Ishikawa (cell line): ENCODE measurements at regions not wholly inside any gene's neighbourhood (a gene's known extent, or its start where the extent isn't known, plus 50 kb on each side); places are given as distances from the start of the nearest gene placed in this dataset.

Experiments used
- CEBPB ChIP-seq: IDR thresholded peaks from 2 replicates; pipeline ENCODE4 v1.6.1; 2012
- CREB1 ChIP-seq: IDR thresholded peaks from 2 replicates; pipeline ENCODE4 v1.6.1; 2012; ENCODE audit warnings: low read depth
- EGR1 ChIP-seq: IDR thresholded peaks from 2 replicates; pipeline ENCODE4 v1.6.1; 2012
- EP300 ChIP-seq: IDR thresholded peaks from 2 replicates; pipeline ENCODE4 v1.6.1; 2012; ENCODE audit warnings: borderline replicate concordance
- FOXM1 ChIP-seq: IDR thresholded peaks from 2 replicates; pipeline ENCODE4 v1.6.1; 2012; ENCODE audit warnings: low read depth, borderline replicate concordance
- NFIC ChIP-seq: IDR thresholded peaks from 2 replicates; pipeline ENCODE4 v1.6.1; 2012
- RAD21 ChIP-seq: IDR thresholded peaks from 2 replicates; pipeline ENCODE4 v1.6.1; 2012; ENCODE audit warnings: low read depth
- REST ChIP-seq: IDR thresholded peaks from 2 replicates; pipeline ENCODE4 v1.6.1; 2012; ENCODE audit warnings: low read depth, mild to moderate bottlenecking
- TAF1 ChIP-seq: IDR thresholded peaks from 2 replicates; pipeline ENCODE4 v1.6.1; 2012; ENCODE audit warnings: low read depth, mild to moderate bottlenecking
- TCF12 ChIP-seq: IDR thresholded peaks from 2 replicates; pipeline ENCODE4 v1.6.1; 2012; ENCODE audit warnings: low read depth
- TEAD4 ChIP-seq: IDR thresholded peaks from 2 replicates; pipeline ENCODE4 v1.6.1; 2012
- USF1 ChIP-seq: IDR thresholded peaks from 2 replicates; pipeline ENCODE4 v1.6.1; 2012
- YY1 ChIP-seq: IDR thresholded peaks from 2 replicates; pipeline ENCODE4 v1.6.1; 2012; ENCODE audit warnings: low read depth

GRCh38 chr5:77881528-77881927 lies 105.4 kb upstream of the TBCA start:
- no peak for TF ChIP-seq CREB1
- no peak for TF ChIP-seq YY1
- no peak for TF ChIP-seq RAD21
- TF ChIP-seq FOXM1: no peak
- TF ChIP-seq REST: no peak
- TF ChIP-seq TAF1: no peak
- no peak for TF ChIP-seq EP300
- no peak for TF ChIP-seq TCF12
- no peak for TF ChIP-seq EGR1
- no peak for TF ChIP-seq CEBPB
- TF ChIP-seq TEAD4: no peak
- no peak for TF ChIP-seq USF1
- no peak for TF ChIP-seq NFIC
